ENCODE measurements at regions not wholly inside any gene's neighbourhood (a gene's known extent, or its start where the extent isn't known, plus 50 kb on each side); places are given as distances from the start of the nearest gene placed in this dataset.

DNA sequence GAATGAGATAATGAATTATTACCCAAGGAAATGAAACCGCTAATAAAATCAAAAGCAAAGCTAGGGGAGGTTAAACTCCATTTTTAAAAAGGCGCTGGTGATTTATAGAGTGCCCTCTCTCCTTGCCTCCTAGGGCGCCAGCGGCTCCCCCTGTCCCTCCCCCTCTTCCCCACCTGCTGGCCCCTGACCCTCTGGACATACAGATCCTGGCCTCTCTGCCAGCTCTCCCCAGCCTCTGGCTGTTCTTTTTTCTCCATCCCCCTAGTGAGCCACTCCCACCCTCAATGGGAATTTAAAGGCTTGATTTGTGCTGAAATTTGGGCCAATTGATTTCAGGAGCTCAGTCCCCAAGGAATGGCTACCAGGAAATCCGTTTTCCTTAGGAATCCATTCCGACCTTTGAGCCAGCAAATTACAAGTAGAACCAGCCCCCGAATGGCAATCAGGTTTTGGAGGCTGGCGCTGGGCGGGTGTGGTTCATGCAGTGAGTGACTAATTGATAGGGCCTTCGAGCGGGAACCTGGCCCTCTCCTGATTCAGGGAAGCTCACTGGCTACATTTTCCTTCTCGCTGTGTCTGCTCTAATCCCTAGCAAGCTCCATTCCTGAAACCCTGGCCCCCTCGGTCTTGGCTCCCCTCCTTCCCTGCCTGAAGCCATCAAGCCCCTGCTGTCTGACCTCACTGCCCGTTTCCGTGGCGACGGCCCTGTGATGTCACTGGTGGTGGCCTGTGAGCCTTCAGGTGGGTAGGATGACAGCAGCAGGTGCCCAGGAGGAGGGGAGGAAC lies 141.9 kb upstream of the SDK2 start:
- Histone ChIP-seq H3K9me3 (ENCODE audit: control insufficient read depth, insufficient read depth, low read length) (peaks cover 2% of the 10 kb centered on the region), H3K4me3 (ENCODE audit: low read depth, low read length) (no peak overlapping the region), H3K4me1 (ENCODE audit: control insufficient read depth, insufficient read depth, low read length) (peaks cover 35% of the 10 kb centered on the region), H3K27me3 (ENCODE audit: control insufficient read depth, insufficient read depth, low read length) (no peaks in the 10 kb centered on the region), H3K36me3 (ENCODE audit: control insufficient read depth, insufficient read depth, low read length) (no peaks in the 10 kb centered on the region), H3K27ac (ENCODE audit: low read depth, low read length) (no peak overlapping the region)
- peak in 1 of 6 donors; percentile 52 for DNase-seq (ENCODE audit: low read depth in 4 of 6, low spot score in 6 of 6)
- WGBS (ENCODE audit: insufficient coverage): 41% methylated on average over 8 of the region's 17 CpGs

DNA sequence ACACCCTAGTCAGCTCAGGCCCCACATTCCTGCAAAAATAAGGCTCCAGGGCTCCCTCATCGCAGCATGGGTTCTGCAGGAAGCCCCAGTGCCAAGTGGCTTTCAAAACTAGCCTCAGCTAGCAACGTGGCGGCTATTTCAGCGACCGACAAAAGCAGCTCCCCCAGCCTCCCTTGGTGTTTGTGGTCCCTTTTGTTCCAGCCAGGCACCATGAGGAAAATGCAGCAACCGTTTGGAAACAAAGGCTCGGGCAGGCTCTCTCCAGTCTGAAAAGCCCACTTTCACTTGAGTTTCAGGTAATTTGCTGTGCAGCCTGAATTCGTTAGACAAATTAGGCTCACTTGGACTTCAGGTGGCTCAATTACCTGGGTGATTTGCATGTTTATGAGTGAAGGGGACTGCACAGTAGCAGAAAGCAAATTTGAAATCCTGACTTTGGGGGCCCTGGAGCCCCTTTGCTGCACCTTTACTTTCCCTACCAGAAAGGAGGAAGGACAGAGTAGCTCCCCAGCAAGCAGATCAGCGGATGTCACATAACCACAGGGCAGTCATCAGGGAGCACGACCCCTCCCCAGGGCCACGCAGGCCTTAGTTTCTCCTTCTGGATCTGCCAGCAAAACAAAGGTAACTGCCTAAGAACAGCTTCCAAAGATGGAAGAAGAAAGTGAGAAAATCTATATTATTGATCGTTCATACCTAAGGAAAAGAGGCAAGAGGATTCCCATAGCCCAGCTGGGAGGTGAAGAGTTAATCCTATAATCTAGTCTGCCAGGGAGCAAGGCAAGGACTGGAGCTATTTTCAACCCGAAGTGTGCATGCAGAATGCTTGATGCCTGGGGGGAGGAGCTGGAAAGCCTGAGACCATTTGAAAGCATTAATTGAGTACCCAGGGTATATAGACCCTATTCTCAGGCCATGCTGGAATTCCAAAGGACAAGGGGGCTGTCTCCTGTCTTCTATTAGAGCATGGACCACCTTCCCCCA lies 143.1 kb upstream of the SDK2 start:
- Histone ChIP-seq H3K9me3 (ENCODE audit: control insufficient read depth, insufficient read depth, low read length) (peaks cover 2% of the 10 kb centered on the region), H3K36me3 (ENCODE audit: control insufficient read depth, insufficient read depth, low read length) (no peaks in the 10 kb centered on the region), H3K27me3 (ENCODE audit: control insufficient read depth, insufficient read depth, low read length) (no peaks in the 10 kb centered on the region), H3K4me3 (ENCODE audit: low read depth, low read length) (no peak overlapping the region), H3K27ac (ENCODE audit: low read depth, low read length) (no peak overlapping the region), H3K4me1 (ENCODE audit: control insufficient read depth, insufficient read depth, low read length) (peaks cover 35% of the 10 kb centered on the region)
- 29% methylated on average over 12 of the region's 13 CpGs for WGBS (ENCODE audit: insufficient coverage)
- DNase-seq (ENCODE audit: low read depth in 4 of 6, low spot score in 6 of 6): peak in 2 of 6 donors; percentile 67 to 78

DNA sequence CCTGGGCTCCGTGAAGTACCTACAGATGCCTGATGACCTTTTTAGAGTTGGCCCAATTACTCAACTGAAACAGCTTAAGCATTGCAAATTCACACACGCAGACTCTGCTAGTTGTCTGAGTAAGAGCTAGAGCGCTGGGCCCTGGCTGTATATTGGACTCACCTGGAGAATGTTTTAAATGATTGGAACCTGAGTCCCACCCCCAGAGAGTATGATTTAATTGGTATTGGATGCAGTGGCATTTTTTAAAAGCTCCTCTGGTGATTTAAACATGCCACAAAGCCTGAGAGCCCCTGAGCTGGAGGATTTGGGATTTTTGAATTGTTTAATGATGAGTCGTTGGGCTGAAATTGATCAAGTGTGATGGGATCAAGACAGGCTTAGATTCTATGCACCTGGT lies 143.9 kb upstream of the SDK2 start:
- 76% methylated on average over 3 of the region's 4 CpGs for WGBS (ENCODE audit: insufficient coverage)
- DNase-seq (ENCODE audit: low read depth in 4 of 6, low spot score in 6 of 6): peak in 1 of 6 donors; percentile 47
- H3K4me1 ChIP-seq (ENCODE audit: control insufficient read depth, insufficient read depth, low read length): peaks cover 35% of the 10 kb centered on the region
- H3K36me3 ChIP-seq (ENCODE audit: control insufficient read depth, insufficient read depth, low read length): no peaks in the 10 kb centered on the region
- H3K9me3 ChIP-seq (ENCODE audit: control insufficient read depth, insufficient read depth, low read length): peaks cover 2% of the 10 kb centered on the region
- H3K27me3 ChIP-seq (ENCODE audit: control insufficient read depth, insufficient read depth, low read length): no peaks in the 10 kb centered on the region
- no peak overlapping the region for H3K27ac ChIP-seq (ENCODE audit: low read depth, low read length)
- H3K4me3 ChIP-seq (ENCODE audit: low read depth, low read length): no peak overlapping the region

DNA sequence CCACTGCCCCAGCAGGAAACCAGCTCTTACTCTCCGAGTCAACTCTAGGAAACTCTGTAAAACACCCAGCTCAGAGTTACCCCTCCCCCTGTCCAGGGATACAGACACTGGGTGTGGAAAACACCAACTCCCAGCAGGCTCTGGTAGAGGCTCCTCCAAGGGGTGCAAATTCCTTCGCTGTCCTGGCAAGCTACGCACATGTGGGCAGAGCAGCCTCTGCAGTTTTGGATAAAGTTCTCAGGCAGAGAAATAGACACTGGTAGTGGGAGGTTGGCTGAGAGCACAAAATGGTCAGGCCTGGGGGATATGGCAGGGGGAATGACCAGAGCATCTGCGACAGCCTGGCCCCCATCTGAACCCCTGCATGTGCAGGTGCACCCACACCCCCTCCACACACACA lies 146.9 kb upstream of the SDK2 start:
- Histone ChIP-seq H3K9me3 (ENCODE audit: control insufficient read depth, insufficient read depth, low read length) (peaks cover 2% of the 10 kb centered on the region), H3K4me3 (ENCODE audit: low read depth, low read length) (no peak overlapping the region), H3K27ac (ENCODE audit: low read depth, low read length) (no peak overlapping the region), H3K27me3 (ENCODE audit: control insufficient read depth, insufficient read depth, low read length) (no peaks in the 10 kb centered on the region), H3K36me3 (ENCODE audit: control insufficient read depth, insufficient read depth, low read length) (no peaks in the 10 kb centered on the region), H3K4me1 (ENCODE audit: control insufficient read depth, insufficient read depth, low read length) (peaks cover 15% of the 10 kb centered on the region)
- DNase-seq (ENCODE audit: low read depth in 4 of 6, low spot score in 6 of 6): no peak
- WGBS (ENCODE audit: insufficient coverage): 75% methylated on average over 2 of the region's 4 CpGs

GRCh38 chr17:73791631-73792030 lies 147.4 kb upstream of the SDK2 start:
- Histone ChIP-seq H3K4me3 (ENCODE audit: low read depth, low read length) (no peak overlapping the region), H3K9me3 (ENCODE audit: control insufficient read depth, insufficient read depth, low read length) (peaks cover 2% of the 10 kb centered on the region), H3K4me1 (ENCODE audit: control insufficient read depth, insufficient read depth, low read length) (peaks cover 10% of the 10 kb centered on the region), H3K27me3 (ENCODE audit: control insufficient read depth, insufficient read depth, low read length) (no peaks in the 10 kb centered on the region), H3K27ac (ENCODE audit: low read depth, low read length) (no peak overlapping the region), H3K36me3 (ENCODE audit: control insufficient read depth, insufficient read depth, low read length) (no peaks in the 10 kb centered on the region)
- DNase-seq (ENCODE audit: low read depth in 4 of 6, low spot score in 6 of 6): no peak
- 63% methylated on average over 6 of the region's 6 CpGs for WGBS (ENCODE audit: insufficient coverage)

- H3K27ac ChIP-seq (ENCODE audit: low read depth, low read length): no peak overlapping the region
- WGBS (ENCODE audit: insufficient coverage): 85% methylated on average over 3 of the region's 4 CpGs
- DNase-seq (ENCODE audit: low read depth in 4 of 6, low spot score in 6 of 6): no peak
- H3K27me3 ChIP-seq (ENCODE audit: control insufficient read depth, insufficient read depth, low read length): no peaks in the 10 kb centered on the region
- peaks cover 8% of the 10 kb centered on the region for H3K4me1 ChIP-seq (ENCODE audit: control insufficient read depth, insufficient read depth, low read length)
- H3K9me3 ChIP-seq (ENCODE audit: control insufficient read depth, insufficient read depth, low read length): peaks cover 2% of the 10 kb centered on the region
- H3K4me3 ChIP-seq (ENCODE audit: low read depth, low read length): no peak overlapping the region
- no peaks in the 10 kb centered on the region for H3K36me3 ChIP-seq (ENCODE audit: control insufficient read depth, insufficient read depth, low read length)
These were observed 148.7 kb upstream of the SDK2 start for GRCh38 chr17:73792994-73793393.

- Histone ChIP-seq H3K4me1 (ENCODE audit: control insufficient read depth, insufficient read depth, low read length) (peaks cover 11% of the 10 kb centered on the region), H3K27ac (ENCODE audit: low read depth, low read length) (no peak overlapping the region), H3K36me3 (ENCODE audit: control insufficient read depth, insufficient read depth, low read length) (no peaks in the 10 kb centered on the region), H3K9me3 (ENCODE audit: control insufficient read depth, insufficient read depth, low read length) (no peaks in the 10 kb centered on the region), H3K4me3 (ENCODE audit: low read depth, low read length) (no peak overlapping the region), H3K27me3 (ENCODE audit: control insufficient read depth, insufficient read depth, low read length) (no peaks in the 10 kb centered on the region)
- no peak for DNase-seq (ENCODE audit: low read depth in 4 of 6, low spot score in 6 of 6)
- WGBS (ENCODE audit: insufficient coverage): 67% methylated on average over 1 of the region's 7 CpGs
These were observed 150.1 kb upstream of the SDK2 start for GRCh38 chr17:73794336-73794735.

GRCh38 chr17:73795730-73796129 lies 151.5 kb upstream of the SDK2 start:
- Histone ChIP-seq H3K4me1 (ENCODE audit: control insufficient read depth, insufficient read depth, low read length) (peaks cover 11% of the 10 kb centered on the region), H3K36me3 (ENCODE audit: control insufficient read depth, insufficient read depth, low read length) (no peaks in the 10 kb centered on the region), H3K9me3 (ENCODE audit: control insufficient read depth, insufficient read depth, low read length) (no peaks in the 10 kb centered on the region), H3K4me3 (ENCODE audit: low read depth, low read length) (no peak overlapping the region), H3K27ac (ENCODE audit: low read depth, low read length) (no peak overlapping the region), H3K27me3 (ENCODE audit: control insufficient read depth, insufficient read depth, low read length) (no peaks in the 10 kb centered on the region)
- WGBS (ENCODE audit: insufficient coverage): 100% methylated on average over 1 of the region's 2 CpGs
- DNase-seq (ENCODE audit: low read depth in 4 of 6, low spot score in 6 of 6): no peak

DNA sequence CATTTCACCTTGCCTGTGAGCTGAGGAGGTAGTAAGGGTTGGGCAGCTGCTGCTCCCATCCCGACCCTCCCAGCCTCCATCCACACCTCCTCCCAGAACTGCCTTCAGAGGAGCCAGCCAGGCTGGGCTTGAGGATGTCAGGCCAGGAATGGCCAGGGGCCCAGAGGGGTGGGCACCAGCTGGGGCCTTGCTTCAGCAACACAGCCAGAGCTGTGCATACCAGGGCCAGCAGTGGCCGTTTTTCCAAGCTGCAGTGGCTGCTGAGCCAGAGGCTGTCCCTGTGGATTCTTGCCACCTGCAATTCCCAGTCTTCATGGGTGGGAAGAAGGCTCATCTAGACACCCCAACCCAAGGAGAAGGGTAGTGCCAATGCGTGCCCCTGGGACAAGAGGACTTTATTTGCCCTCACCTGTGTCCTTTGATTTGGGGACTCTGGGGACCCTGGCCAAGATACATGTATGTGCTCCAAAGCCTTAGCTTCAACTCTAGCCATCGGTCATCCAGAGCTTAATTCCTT lies 153.4 kb upstream of the SDK2 start:
- Histone ChIP-seq H3K4me1 (ENCODE audit: control insufficient read depth, insufficient read depth, low read length) (peaks cover 19% of the 10 kb centered on the region), H3K36me3 (ENCODE audit: control insufficient read depth, insufficient read depth, low read length) (no peaks in the 10 kb centered on the region), H3K9me3 (ENCODE audit: control insufficient read depth, insufficient read depth, low read length) (no peaks in the 10 kb centered on the region), H3K27ac (ENCODE audit: low read depth, low read length) (no peak overlapping the region), H3K27me3 (ENCODE audit: control insufficient read depth, insufficient read depth, low read length) (no peaks in the 10 kb centered on the region), H3K4me3 (ENCODE audit: low read depth, low read length) (no peak overlapping the region)
- DNase-seq (ENCODE audit: low read depth in 4 of 6, low spot score in 6 of 6): peak in 1 of 6 donors; percentile 56
- WGBS (ENCODE audit: insufficient coverage): 46% methylated on average over 1 of the region's 4 CpGs

Measured in spinal cord (tissue), 9 donors.